ENCODE measurements at regions not wholly inside any gene's neighbourhood (a gene's known extent, or its start where the extent isn't known, plus 50 kb on each side); places are given as distances from the start of the nearest gene placed in this dataset.

GRCh38 chr2:126788113-126788512 lies 110.6 kb upstream of the TEX51 start:
- H3K4me3 ChIP-seq (ENCODE audit: insufficient read depth, low read length), result no peak overlapping the region
- H3K9me3 ChIP-seq (ENCODE audit: low read depth, low read length), result no peaks in the 10 kb centered on the region
- H4K20me1 ChIP-seq (ENCODE audit: insufficient read depth, low read length), result no peaks in the 10 kb centered on the region
- TF ChIP-seq CTCF (IDR thresholded peaks at IDR 0.05; ENCODE audit: extremely low read depth, low read depth, low read length), result no peak
- H3K27me3 ChIP-seq (ENCODE audit: insufficient read depth, low read length), result no peaks in the 10 kb centered on the region
- DNase-seq (ENCODE audit: insufficient read length, low spot score, missing footprints), result no peak
- no peak overlapping the region for H2AFZ ChIP-seq (ENCODE audit: low read length)
- no peaks in the 10 kb centered on the region for H3K79me2 ChIP-seq (ENCODE audit: insufficient read depth, low read length)
- H3K36me3 ChIP-seq (ENCODE audit: insufficient read depth, low read length), result no peaks in the 10 kb centered on the region
- no peak overlapping the region for H3K4me2 ChIP-seq (ENCODE audit: insufficient read depth, low read length)
- no peaks in the 10 kb centered on the region for H3K4me1 ChIP-seq (ENCODE audit: insufficient read depth, low read length)
- H3K27ac ChIP-seq (ENCODE audit: low read depth, low read length), result no peak overlapping the region

GRCh38 chr2:126788652-126789051 lies 110.0 kb upstream of the TEX51 start:
- H3K36me3 ChIP-seq (ENCODE audit: insufficient read depth, low read length), result no peaks in the 10 kb centered on the region
- TF ChIP-seq CTCF (IDR thresholded peaks at IDR 0.05; ENCODE audit: extremely low read depth, low read depth, low read length), result no peak
- no peaks in the 10 kb centered on the region for H3K27me3 ChIP-seq (ENCODE audit: insufficient read depth, low read length)
- no peak overlapping the region for H3K27ac ChIP-seq (ENCODE audit: low read depth, low read length)
- no peaks in the 10 kb centered on the region for H3K4me1 ChIP-seq (ENCODE audit: insufficient read depth, low read length)
- no peak overlapping the region for H2AFZ ChIP-seq (ENCODE audit: low read length)
- no peaks in the 10 kb centered on the region for H3K9me3 ChIP-seq (ENCODE audit: low read depth, low read length)
- H3K4me3 ChIP-seq (ENCODE audit: insufficient read depth, low read length), result no peak overlapping the region
- DNase-seq (ENCODE audit: insufficient read length, low spot score, missing footprints), result no peak
- H3K4me2 ChIP-seq (ENCODE audit: insufficient read depth, low read length), result no peak overlapping the region
- no peaks in the 10 kb centered on the region for H4K20me1 ChIP-seq (ENCODE audit: insufficient read depth, low read length)
- no peaks in the 10 kb centered on the region for H3K79me2 ChIP-seq (ENCODE audit: insufficient read depth, low read length)

- Histone ChIP-seq H3K4me2 (ENCODE audit: insufficient read depth, low read length) (no peak overlapping the region), H3K4me3 (ENCODE audit: insufficient read depth, low read length) (no peak overlapping the region), H3K79me2 (ENCODE audit: insufficient read depth, low read length) (no peaks in the 10 kb centered on the region), H3K4me1 (ENCODE audit: insufficient read depth, low read length) (no peaks in the 10 kb centered on the region), H3K9me3 (ENCODE audit: low read depth, low read length) (no peaks in the 10 kb centered on the region), H4K20me1 (ENCODE audit: insufficient read depth, low read length) (no peaks in the 10 kb centered on the region), H3K27me3 (ENCODE audit: insufficient read depth, low read length) (no peaks in the 10 kb centered on the region), H2AFZ (ENCODE audit: low read length) (no peak overlapping the region), H3K27ac (ENCODE audit: low read depth, low read length) (no peak overlapping the region), H3K36me3 (ENCODE audit: insufficient read depth, low read length) (no peaks in the 10 kb centered on the region)
- no peak for TF ChIP-seq CTCF (IDR thresholded peaks at IDR 0.05; ENCODE audit: extremely low read depth, low read depth, low read length)
- no peak for DNase-seq (ENCODE audit: insufficient read length, low spot score, missing footprints)
These were observed 107.5 kb upstream of the TEX51 start for GRCh38 chr2:126790987-126791780.

- no peaks in the 10 kb centered on the region for H3K27me3 ChIP-seq (ENCODE audit: insufficient read depth, low read length)
- H3K4me1 ChIP-seq (ENCODE audit: insufficient read depth, low read length), result no peaks in the 10 kb centered on the region
- H2AFZ ChIP-seq (ENCODE audit: low read length), result no peak overlapping the region
- no peaks in the 10 kb centered on the region for H3K79me2 ChIP-seq (ENCODE audit: insufficient read depth, low read length)
- H3K9me3 ChIP-seq (ENCODE audit: low read depth, low read length), result no peaks in the 10 kb centered on the region
- no peak for DNase-seq (ENCODE audit: insufficient read length, low spot score, missing footprints)
- no peak overlapping the region for H3K27ac ChIP-seq (ENCODE audit: low read depth, low read length)
- TF ChIP-seq CTCF (IDR thresholded peaks at IDR 0.05; ENCODE audit: extremely low read depth, low read depth, low read length), result no peak
- no peaks in the 10 kb centered on the region for H3K36me3 ChIP-seq (ENCODE audit: insufficient read depth, low read length)
- no peaks in the 10 kb centered on the region for H4K20me1 ChIP-seq (ENCODE audit: insufficient read depth, low read length)
- no peak overlapping the region for H3K4me3 ChIP-seq (ENCODE audit: insufficient read depth, low read length)
- no peak overlapping the region for H3K4me2 ChIP-seq (ENCODE audit: insufficient read depth, low read length)
These were observed 106.5 kb upstream of the TEX51 start for GRCh38 chr2:126792186-126792585.

Data from osteoblast (primary cell).